HG02759 (cell line): ENCODE measurements at regions not wholly inside any gene's neighbourhood (a gene's known extent, or its start where the extent isn't known, plus 50 kb on each side); places are given as distances from the start of the nearest gene placed in this dataset.
"Not testable (repeated sequence)": the region's sequence is repeated elsewhere in the genome, so short reads cannot be mapped to it uniquely, and the experiment has no call there.

Experiments used
- ATAC-seq: cut with Tn5 transposase; IDR thresholded peaks from one replicate; pipeline ENCODE4 v1.9.1; 2021; ENCODE audit warnings: mild to moderate bottlenecking, moderate library complexity; ENCODE audit not compliant: unreplicated experiment

DNA sequence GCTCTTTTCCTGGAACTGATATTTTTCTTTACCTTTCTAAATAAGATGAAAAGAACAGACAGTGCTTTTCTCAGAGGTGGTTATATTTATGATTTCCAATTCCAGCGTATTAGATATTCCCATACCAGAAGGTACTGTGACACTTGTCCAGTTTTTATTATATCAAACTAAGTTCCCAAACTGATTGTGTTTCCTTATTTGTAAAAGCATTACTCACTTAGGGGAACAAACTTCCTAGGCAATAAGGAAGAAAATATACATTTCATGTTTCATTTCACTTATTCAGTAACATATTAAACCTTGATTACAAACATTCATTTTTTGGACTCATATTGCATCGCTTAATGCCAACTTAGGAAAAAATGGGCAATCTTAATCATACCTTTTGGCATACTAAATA, 1480.0 kb upstream of the NUDT12 start:
- no peak for ATAC-seq

DNA sequence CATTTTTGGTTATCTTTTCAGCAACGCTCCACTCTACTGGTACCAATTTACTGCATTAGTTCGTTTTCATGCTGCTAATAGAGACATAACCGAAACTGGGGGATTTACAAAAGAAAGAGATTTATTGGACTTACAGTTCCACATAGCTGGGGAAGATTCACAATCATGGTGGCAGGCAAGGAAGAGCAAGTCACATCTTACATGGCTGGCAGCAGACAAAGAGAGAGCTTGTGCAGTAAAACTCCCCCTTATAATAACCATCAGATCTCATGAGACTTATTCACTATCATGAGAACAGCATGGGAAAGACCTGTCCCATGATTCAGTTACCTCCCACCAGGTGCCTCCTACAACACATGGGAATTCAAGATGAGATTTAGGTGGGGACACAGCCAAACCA, 1474.2 kb upstream of the NUDT12 start:
- ATAC-seq = not testable (repeated sequence)

DNA sequence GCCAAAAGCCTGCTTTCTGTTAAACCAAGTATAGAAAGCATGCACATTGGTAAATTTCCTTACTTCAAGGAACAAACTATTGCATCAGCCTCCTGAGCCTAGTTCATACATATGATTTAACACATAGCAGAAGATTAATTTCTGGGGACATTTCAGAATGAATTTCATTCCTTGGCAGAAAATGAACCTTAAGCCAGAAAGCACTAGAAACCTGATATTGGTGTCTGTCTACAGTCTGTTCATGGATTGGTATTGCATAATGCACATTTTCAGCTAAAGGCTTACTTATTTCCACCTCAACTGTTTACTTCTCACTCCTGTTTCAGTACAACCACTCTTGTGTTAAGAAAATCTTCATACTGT, 1471.8 kb upstream of the NUDT12 start:
- no peak for ATAC-seq

DNA sequence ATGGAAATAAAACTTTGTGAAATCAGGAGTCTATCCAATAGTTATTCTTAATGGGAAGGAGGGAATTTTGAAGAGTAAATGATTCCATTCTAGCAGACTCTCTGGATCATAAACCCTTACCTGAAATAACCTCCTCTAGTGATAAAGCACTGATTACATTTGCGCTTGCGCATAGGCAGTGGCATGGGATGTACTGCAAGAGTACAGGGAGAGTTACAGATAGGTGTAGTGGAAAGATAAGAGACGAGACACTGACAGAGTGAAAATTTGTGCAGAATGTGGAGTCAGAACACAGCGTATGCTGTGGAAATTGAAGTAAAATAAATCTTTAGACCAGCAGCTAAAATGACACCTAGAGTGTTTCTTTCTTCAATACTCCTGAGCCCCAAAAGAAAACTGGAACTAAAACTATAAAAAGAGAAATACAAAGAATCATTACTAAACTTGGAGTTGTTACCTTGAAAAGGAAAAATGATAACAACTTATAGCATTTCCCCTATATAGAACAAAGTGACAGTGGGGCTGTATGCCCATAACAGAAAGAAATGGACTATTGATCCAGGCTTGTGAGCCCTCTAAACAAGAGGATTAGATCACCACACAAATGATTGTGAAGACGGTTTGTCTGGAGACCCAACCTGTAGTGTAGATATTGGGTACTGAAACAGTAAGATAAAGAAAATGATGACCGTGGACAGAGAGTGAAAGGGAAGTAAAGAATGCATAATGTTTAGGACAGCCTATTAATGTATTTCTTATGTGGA, 1471.2 kb upstream of the NUDT12 start:
- ATAC-seq = no peak

DNA sequence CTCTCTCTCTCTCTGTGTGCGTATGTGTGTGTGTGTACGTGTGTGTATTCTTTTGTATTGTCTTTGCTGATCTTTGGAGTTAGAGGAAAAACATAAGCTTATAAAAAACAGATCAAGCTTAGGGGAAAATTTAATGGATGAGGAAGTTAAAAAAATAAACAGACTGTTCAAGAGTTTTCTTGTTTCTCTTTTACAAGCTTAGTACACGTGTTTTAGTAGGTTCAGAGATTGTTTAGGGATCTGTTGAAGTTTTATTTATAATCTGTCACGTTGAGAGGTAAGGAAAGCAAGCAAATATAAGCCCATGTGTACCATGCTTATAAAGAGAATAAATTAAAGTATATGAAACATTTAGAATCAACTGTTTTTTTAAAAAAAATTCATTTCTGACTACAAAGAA, 1470.3 kb upstream of the NUDT12 start:
- no peak for ATAC-seq

DNA sequence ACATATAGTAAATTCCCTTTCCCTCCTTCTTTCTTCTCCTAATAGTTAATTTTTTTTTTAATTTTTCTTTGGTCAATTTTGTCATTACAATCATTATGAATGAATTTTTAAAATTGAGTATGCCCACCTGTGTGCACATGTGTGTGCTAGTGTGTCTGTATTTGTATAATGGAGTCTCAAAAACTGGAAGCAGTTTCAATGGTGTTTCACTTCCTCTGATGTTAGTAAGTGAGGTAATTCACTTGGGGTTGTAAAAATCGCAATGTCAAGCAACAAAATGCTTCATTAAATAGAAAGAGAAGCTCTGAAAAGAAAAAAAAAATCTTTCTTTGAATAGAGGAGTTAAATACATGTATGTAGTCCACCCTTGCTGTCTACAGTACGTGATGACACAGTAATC, 1467.6 kb upstream of the NUDT12 start:
- no peak for ATAC-seq

DNA sequence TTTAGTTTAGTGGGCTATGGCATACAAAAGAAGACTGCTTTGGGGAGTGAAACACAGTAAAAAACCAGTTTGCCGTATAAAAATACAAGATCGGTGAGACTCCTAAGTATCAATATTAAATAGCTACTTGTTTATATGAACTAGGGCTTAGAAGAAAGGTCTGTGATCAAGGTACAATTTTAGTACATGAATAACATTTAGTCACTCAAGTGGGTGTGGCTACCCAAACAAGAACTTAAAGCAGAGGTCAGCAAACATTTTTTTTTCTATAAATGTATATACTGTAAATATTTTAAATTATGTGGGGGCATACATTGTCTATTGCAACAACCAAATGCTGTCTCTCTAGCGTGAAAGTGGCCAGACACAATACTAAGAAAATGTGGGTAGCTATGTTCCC, 1452.5 kb upstream of the NUDT12 start:
- ATAC-seq = no peak

DNA sequence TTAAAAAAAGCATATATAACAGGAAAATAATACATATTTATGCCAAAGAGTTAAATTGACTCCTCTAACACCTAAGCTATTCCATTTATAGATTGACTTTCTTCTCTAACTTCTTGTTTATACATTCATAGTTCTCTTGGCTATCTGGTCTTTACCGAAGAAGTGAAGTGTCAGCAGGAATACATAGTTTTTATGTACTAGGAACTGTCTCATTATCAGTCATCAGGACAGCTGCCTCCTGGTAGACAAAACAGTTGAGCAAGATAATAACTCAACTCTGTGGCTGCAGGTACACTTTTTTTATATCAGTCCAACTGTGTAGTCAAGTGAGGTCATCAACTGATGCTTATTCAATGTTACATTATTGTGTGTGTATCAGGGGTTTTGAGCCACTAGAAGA, 1436.0 kb upstream of the NUDT12 start:
- no peak for ATAC-seq

DNA sequence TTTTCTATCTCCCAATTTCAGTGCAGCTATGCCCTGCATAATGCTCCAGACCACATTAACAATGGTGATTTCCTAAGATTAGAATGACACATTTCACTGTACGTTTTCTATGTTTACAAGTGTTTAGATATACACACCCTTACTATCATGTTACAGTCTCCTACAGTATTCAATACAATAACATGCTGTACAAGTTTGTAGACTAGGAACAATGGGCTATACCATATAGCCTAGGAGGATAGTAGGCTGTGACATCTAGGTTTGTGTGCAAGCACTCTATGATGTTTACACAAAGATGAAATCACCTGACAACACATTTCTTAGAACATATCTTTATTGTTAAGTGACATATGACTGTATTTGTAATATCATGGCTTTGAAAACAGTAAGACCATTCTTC, 1435.6 kb upstream of the NUDT12 start:
- ATAC-seq = no peak

DNA sequence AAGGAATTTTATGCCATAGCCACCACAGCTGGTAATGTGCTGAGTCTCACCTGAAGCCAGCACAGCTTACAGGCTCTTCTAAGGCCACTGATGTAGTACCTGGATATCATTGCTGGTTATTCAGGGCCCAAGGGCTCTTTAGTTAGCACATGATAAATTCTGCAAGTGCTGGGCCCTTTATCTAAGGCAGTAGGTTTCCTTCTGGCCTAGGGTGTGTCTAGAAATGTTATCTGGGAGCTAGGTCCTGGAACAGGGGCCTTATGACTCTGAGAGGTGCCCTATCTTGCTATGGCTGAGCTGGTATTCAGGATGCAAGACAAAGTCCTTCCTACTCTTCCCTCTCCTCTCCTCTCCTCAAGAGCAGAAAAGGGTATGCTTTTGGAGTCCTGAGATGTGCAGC, 1424.5 kb upstream of the NUDT12 start:
- no peak for ATAC-seq

DNA sequence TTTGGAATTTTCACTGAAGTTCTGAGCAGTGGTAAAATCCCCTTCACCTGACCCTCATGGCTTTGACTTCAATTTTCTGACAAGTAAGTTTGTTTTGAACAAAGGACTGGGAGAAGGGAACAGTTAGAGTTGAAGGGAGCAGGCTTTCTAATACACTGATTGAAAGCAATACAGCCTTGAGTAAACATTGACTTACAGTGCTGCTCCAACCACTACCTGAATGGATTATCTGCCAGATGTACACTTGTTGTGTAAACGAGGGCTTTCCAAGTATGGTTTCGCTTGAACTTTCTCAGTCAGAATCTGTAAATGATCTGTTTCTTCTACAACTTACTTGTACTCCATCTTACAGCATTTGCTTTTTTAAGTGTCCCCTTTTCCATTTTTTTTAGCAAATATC, 1414.9 kb upstream of the NUDT12 start:
- ATAC-seq = no peak

DNA sequence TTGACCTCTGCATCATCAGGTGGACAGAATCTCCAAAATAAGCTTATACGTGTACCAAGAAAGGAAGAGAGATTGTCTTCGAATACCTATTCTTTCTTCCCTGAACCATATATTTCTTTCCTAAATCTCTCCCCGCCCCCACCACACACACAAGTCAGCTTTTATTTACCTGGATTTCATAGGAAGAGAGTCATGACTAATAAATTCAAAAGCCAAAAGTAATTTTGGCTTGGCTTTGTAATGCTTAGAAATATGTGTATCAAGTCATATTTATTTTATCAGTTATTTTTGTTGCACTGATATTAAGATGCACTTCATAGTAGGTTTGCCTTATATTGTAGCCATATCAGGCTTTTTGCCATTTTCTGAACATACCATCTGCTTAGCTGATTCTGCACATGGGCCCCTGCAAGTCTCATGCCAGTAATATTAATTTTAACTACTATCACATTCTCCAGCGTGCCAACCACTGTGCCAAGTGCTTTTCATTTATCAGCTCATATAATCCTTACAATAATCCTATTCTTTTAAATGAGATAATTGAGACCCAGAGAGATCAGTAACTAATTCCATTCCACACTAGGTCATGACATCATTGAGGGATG, 1405.3 kb upstream of the NUDT12 start:
- no peak for ATAC-seq

DNA sequence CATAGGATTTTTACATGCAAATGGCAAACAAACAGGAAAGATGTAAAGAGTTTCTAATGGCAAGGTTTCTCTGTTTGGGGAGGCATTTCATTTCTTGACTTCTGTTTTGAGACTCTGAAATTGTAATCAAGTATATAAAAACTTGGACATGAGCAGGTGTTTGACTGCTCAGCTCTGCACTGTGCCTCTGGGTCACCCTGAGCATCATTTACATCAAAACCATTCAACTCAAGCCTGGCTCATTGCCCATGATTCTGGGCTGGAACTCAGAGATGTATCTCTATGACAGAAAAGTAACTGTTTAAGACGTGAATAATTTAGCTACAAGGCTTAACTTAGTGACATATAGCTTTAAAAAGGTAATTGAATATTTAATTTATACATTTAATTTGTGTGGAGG, 1402.4 kb upstream of the NUDT12 start:
- ATAC-seq = no peak

DNA sequence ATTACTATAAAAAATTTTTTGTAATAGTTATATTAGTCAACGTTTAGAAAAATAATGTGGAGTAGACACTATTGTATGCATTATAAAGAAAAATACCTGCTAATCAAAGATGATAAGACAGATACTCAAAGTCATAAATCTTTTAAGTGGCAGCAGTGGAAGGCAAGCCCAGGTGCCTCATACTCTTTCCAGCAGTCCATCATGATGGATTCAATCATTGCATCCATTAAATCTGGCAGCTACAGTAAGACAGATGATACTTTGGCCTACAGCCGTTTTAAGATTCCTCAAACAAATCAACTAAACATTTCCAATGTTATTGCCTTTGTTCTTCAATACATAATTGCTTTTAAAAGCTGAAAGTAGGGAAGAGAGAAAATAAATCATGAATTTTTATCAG, 1392.9 kb upstream of the NUDT12 start:
- ATAC-seq = no peak

DNA sequence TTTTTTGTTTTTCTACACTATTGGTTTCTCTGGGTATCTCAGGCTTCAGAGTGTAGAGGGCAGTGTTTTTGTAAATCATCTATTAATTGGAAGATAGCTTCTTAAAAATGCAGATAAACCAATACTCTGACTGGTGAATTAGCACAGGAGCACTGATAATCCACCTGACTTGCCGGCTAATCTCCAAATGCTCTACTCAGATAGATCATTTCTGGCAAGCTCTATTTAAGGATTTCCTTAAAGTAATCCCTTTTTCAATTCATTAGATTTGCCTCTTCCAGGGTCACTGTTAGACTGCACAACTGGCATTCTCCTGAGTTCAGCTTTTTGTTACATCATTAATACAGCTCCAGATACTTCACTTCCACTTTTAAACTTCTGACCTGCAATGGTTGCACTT, 1390.3 kb upstream of the NUDT12 start:
- no peak for ATAC-seq

DNA sequence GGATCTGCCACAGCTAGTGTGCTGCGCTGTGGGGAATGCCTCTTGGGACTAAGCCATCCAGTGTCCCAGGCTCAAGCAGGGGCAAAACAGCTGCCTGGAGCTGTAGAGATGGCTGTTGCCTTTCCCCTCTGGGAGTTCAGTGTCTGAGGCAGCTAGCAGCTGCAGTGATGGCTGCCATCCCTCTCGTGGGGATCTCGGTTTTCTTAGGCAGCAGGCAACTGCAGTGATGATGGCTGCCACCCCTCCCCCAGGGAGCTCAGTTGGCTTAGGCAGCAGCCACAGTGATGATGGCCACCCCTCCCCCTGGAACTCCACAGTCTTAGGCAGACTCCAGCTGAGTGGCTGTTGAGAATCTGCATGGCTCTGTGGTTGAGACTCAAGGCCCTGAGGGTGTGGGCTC, 1389.2 kb upstream of the NUDT12 start:
- no peak for ATAC-seq

DNA sequence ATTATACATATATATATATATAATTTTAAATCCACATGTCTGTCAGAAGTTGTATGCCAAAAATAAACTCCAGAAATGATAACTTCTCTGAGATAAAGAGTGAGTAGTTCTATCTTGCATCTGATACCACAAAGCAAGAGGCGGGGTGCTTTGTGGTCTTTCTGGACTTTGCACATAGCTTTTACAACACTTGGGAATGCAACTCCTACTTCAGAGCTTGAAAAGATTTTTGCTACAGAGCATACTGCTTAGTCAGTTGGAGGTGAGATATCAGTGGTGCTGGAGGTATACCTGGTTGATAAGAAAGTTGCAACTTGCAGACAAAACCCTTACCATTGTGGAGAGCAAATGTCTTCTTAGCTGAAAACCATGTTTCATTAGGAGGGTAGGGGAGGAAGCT, 1384.5 kb upstream of the NUDT12 start:
- no peak for ATAC-seq

DNA sequence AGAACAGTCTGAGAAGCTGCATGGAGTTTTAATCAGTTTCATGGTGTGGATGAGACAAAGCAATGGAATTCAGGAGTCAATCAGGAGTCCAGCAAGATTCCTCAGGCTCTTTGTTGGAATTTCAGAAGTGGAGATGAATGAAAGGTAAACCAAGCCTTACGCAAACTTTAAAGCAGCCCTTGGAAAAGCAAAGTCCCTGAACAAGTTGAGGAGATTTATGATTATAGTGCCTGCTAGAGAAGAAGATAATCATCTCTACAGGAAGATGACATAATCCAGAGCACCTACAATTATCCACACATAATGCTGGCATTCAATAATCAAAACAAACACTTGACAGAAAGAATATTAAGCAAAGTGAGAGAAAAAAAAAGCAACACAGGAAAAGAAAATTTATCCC, 1380.1 kb upstream of the NUDT12 start:
- ATAC-seq = no peak

DNA sequence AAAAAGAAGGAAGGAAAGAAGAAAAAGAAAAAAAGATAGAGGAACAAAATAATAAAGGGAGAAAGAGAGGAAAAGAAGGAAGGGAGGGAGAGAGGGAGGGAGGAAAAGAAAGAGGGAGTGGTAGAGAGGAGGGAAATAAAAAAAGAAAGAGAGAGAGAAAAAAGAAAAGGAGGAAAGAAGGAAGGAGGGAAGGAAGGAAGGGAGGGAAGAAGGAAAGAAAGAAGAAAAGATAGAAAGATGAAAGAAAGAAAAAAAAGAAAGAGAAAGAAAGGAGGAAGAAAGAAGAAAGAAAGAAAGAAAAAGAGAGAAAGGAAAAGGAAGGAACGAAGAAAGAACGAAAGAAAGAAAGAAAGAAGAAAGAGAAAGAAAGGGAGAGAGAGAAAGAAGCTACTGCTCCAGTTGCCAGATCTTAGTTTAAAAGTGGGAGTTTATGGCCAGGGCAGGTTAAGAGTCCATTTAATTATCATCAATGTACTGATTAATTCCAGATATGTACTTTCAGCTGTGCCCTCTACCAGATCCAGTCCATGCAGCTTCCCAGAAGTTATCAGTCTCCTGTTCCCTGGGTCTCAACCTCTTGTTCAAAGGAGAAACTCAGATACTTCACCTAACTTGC, 1378.5 kb upstream of the NUDT12 start:
- no peak for ATAC-seq

DNA sequence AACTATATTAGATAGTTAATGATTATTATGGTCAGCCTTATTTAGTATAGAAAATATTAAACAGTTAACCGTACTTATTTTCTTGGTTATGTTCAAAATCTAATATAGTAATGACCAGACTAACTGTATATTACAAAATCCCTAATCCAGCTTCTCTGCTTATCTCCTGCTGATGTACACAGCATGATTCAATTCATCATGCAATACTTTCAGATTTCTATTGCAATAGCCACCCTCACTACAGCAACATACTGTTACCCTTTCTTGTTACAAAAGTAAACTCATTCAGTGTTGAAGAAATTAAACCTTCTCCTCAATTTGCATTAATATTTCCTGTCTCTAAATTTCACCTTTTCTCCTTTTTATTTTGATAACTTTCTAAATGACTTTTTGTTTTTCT, 1375.0 kb upstream of the NUDT12 start:
- no peak for ATAC-seq

DNA sequence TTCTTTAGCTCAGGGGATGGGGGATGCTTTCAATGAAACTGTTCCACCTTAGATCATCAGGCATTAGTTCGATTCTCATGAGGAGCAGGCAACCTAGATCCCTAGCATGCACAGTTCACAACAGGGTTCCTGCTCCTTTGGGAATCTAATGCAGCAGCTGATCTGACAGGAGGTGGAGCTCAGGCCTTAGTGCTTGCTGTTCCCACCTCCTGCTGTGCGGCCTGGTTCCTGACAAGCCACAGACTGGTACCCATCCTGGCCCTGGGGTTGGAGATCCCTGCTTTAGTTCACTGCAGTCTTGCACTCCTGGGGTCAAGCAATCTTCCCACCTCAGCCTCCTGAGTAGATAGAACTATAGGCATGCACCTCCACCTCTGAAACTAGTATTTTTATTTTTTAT, 1369.8 kb upstream of the NUDT12 start:
- no peak for ATAC-seq

DNA sequence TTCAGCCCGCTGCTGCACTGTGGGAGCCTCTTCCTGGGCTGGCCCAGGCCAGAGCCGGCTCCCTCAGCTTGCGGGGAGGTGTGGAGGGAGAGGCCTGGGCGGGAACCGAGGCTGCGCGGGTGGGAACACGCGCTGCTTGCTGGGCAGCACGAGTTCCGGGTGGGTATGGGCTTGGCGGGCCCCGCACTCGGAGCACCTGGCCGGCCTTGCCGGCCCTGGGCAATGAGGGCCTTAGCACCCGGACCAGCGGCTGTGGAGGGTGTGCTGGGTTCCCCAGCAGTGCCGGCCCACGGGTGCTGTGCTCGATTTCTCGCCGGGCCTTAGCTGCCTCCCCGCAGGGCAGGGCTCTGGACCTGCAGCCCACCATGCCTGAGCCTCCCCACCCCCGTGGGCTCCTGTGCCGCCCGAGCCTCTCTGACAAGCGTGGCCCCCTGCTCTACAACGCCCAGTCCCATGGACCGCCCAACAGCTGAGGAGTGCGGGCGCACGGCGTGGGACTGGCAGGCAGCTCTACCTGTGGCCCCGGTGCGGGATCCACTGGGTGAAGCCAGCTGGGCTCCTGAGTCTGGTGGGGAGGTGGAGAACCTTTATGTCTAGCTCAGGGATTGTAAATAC, 1366.4 kb upstream of the NUDT12 start:
- ATAC-seq = no peak
